SK-N-SH (cell line): ENCODE measurements at regions not wholly inside any gene's neighbourhood (a gene's known extent, or its start where the extent isn't known, plus 50 kb on each side); places are given as distances from the start of the nearest gene placed in this dataset.

Experiments used
- FOXJ3 ChIP-seq: sonication (generic); formaldehyde crosslinking; IDR thresholded peaks from 2 replicates; pipeline ENCODE4 v1.5.1; 2020; ENCODE audit warnings: mild to moderate bottlenecking, missing genetic modification reagents
- POLR2AphosphoS5 ChIP-seq: IDR thresholded peaks from 2 replicates; pipeline ENCODE4 v1.6.1; 2012; ENCODE audit warnings: low read depth, low read length
- RXRA ChIP-seq: IDR thresholded peaks from 2 replicates; pipeline ENCODE4 v1.4.0; 2012; ENCODE audit warnings: low read depth, mild to moderate bottlenecking, borderline replicate concordance
- TCF12 ChIP-seq: IDR thresholded peaks from 2 replicates; pipeline ENCODE4 v1.4.0; 2012

DNA sequence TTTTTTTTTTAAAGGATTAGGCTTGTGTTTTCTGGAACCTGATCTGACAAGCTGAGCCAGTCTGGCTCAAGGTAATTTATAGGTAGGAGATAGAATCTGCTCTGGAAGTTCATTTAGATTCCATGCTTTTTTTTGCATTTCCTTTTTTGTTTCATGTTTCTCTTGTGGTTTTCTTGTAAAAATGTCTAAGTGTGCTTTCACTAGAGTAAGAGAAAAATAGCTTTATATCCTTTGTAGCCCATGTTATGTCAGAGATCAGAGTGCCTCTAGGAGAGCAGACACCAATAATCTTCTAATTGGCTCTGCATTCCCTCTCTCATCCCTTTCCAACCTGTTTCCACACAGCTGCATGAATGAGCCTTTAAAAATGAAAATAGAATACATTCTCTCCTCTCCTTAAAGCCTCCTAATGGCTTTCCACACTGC lies 389.8 kb upstream of the KCNMB2 start:
- TF ChIP-seq FOXJ3 (no peak), POLR2AphosphoS5 (no peak), RXRA (no peak), TCF12 (no peak)
